ENCODE measurements at regions not wholly inside any gene's neighbourhood (a gene's known extent, or its start where the extent isn't known, plus 50 kb on each side); places are given as distances from the start of the nearest gene placed in this dataset.

- TF ChIP-seq, protein P1, sequence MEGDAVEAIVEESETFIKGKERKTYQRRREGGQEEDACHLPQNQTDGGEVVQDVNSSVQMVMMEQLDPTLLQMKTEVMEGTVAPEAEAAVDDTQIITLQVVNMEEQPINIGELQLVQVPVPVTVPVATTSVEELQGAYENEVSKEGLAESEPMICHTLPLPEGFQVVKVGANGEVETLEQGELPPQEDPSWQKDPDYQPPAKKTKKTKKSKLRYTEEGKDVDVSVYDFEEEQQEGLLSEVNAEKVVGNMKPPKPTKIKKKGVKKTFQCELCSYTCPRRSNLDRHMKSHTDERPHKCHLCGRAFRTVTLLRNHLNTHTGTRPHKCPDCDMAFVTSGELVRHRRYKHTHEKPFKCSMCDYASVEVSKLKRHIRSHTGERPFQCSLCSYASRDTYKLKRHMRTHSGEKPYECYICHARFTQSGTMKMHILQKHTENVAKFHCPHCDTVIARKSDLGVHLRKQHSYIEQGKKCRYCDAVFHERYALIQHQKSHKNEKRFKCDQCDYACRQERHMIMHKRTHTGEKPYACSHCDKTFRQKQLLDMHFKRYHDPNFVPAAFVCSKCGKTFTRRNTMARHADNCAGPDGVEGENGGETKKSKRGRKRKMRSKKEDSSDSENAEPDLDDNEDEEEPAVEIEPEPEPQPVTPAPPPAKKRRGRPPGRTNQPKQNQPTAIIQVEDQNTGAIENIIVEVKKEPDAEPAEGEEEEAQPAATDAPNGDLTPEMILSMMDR (conservative IDR thresholded peaks at IDR 0.05; ENCODE audit: low read depth in 2 of 2): no peak
- TF ChIP-seq POLR2AphosphoS5 (IDR thresholded peaks at IDR 0.05; ENCODE audit: low read depth) (no peak), EZH2 (IDR thresholded peaks at IDR 0.05; ENCODE audit: low read depth, unreplicated experiment) (no peak), REST (IDR thresholded peaks at IDR 0.05; ENCODE audit: unreplicated experiment) (no peak), JUNB (IDR thresholded peaks at IDR 0.05; ENCODE audit: unreplicated experiment) (no peak), CREB1 (CRISPR knock-in tag; IDR thresholded peaks at IDR 0.05; ENCODE audit: low read depth) (no peak), EZH2phosphoT487 (IDR thresholded peaks at IDR 0.05; ENCODE audit: unreplicated experiment) (no peak), ZNF331 (CRISPR knock-in tag; IDR thresholded peaks at IDR 0.05; ENCODE audit: low read depth) (no peak), ZNF114 (CRISPR knock-in tag; IDR thresholded peaks at IDR 0.05) (no peak), ETS1 (IDR thresholded peaks at IDR 0.05) (no peak), NANOG (IDR thresholded peaks at IDR 0.05; ENCODE audit: borderline replicate concordance) (no peak)
These were observed 333.0 kb downstream of the RFPL4B start for GRCh38 chr6:112680091-112680490.
